ENCODE measurements at regions not wholly inside any gene's neighbourhood (a gene's known extent, or its start where the extent isn't known, plus 50 kb on each side); places are given as distances from the start of the nearest gene placed in this dataset.
"Not testable (repeated sequence)": the region's sequence is repeated elsewhere in the genome, so short reads cannot be mapped to it uniquely, and the experiment has no call there.

DNA sequence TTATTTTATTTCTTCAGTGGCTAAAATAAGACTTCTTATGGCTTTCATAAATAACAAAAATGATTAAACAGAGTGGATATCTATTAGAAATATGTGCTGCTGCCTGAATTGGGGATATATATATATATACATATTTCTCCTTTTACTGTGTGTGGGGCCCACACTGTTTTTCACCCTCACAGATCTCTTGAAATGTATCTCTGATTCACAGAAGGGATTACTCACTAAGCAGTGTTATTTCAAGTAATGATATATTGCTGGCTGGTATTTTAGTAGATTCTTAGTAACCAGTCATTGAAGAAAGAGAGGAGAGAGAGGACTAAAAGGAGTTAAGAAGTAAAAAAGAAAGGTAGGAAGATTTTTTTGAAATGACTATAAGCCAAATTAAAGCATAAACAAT lies 308.6 kb upstream of the NRP1 start:
- DNase-seq = no peak

DNA sequence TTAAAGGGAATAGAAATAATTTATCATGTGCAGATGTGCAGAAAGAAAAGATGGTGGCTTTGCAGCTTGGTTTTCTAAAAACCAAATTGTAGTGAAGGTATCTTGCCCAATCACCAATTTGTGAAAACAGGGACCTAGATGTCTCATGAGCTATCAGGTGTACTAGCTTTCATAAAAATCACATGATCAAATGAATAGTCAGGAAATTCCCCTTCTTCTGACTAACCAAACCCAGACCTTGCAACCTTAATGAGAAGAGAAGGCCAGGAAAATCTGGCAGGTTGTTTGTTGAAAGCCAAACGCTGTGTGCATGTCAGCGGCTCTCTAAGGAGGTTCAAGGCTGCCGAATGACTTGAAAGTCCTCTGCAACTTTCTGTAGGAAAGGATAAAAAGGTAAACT lies 304.4 kb upstream of the NRP1 start:
- DNase-seq = no peak

DNA sequence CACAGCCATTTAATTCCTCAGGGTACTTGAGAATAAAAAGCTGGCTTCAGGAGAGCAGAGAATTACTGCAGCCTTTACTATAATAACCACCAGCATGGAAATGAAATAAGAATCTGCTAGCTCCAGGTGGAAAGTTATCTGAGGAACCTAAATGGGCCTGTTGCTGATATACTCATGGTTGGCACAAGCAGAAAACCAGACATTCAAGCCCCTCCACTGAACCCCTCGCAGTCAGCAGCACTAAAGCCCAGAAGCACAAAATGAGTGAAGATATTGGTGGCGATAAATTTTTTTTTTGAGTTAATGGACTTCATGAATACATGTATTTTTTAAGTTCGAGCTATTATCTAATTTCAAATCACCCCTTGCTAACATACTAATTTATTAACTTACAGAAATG lies 303.9 kb upstream of the NRP1 start:
- no peak for DNase-seq

DNA sequence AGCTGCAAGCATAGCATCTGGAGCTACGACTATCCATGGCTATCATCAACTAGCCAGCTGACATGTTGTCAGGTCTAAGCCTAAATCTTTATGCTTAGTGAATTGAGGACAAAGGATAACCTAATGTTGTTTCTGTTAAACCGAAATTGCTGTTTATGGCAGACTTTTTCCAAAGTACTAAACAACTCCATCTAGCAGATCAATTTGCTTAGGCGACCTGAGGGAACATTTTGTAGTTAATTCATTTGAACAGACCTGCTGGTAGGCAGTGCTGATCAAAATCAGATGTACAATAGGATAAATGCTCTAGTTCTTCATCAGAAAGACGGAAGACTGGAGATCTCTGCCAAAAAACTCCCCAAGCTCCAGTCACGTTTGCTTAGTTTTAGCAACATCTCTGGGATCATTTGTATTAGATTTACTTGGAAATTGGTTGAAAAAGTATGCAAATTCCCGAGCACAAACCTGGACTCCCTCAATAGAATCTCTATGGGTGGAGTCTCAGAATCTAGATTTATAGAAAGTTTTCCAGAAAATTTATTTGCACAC lies 301.6 kb upstream of the NRP1 start:
- DNase-seq = no peak

DNA sequence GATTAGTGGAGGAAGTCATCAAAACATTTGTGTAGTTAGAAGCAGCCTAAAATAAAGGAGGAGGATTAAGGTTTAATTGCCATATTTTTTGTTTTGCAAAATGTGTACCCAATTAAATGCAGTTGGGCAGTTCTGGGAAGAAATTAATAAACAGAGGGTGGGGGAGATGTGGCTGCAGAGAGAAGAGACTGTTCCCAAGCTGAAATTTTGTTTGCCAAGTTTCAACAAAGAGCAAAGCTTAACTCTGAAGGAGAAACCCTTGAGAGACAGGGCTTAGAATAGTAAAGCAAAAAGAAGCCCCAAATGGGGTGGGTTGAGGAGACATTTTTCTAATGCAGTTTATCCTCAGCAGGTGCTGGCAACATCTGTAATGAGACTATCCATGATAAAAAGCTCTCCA lies 298.0 kb upstream of the NRP1 start:
- DNase-seq = no peak

DNA sequence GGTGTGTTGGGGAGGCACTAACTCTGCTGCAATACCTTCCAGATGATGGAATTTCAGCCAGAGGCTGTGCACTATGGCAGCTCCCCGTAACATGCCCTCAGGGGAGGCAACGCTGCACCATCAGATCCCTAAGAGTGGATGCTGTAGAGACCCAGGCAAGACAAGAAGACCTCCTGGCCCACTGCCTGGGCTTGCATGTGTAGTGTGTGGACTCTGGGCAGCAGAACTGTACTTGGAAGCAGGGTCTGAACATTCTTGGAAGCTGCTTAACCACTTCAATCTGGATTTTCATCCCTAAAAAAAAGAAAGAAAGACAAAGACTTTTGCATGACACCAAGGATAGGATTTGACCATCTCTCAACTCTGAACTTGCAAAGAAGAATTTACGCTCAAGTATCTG lies 297.5 kb upstream of the NRP1 start:
- DNase-seq = no peak

DNA sequence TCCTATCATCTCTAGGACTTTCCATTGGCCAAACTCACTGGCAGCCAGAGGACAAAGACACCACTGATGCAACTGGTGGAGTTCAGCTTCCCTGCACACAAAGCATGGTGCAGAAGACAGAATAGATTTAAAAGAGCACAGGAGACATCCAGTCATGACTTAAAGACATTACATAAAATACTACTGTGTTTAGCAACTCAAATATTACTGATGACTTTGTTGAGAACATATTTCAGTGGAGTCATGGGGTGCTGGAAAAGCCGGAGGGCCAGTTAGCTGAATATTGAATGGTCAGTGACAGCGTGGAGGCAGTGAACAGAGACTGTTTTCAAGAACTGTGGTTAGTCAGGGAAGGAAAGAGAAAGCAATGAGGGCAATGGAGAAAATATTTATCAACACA lies 296.3 kb upstream of the NRP1 start:
- no peak for DNase-seq

DNA sequence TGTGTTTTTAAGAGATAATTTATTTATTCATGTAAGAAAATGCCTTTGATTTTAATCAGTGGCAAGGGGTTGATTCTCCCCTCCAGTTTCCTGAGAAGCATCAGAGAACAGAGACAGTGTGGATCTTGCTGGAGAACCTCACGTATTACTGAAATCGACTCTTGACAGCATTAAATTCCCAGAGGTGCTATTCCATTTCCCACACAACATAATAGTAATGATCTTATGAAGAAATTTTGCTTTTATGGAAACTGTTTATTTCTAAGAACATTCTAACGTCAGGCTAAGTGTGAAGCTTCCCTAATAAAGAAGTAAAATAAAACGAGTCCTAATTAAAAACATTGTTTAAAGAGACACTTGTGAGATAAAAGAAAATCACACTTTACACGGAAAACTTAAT lies 293.1 kb upstream of the NRP1 start:
- no peak for DNase-seq

DNA sequence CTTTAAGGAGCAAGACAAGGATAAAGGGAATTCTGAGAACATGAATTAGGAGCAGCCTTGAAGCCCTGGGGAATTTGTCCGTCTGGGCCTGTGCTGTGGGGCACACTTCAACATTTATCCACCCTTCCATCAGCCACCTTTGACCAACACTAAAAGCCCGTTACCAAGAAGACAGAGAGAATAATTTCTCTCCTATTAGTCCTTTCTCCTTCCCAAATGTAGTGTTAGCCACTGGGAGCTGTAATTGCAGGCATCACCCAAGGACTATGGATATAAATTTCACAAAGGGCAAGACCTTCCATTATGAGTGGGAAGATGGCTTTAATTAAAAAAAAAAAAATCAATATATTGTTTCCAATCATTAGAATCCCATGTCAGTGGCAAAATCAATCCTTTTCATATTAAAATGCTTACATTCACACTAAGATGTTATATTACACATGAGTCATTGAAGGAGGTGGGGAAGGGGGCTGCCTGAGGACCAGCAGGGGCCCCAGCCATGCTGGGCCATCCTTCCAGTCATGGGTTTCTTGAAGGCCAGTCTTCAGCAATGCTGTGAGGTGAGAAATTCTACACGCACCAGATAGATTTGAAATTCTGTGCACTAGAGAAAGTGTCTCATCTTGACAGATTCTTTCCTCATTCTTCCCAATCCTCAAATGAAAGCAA lies 292.5 kb upstream of the NRP1 start:
- no peak for DNase-seq

DNA sequence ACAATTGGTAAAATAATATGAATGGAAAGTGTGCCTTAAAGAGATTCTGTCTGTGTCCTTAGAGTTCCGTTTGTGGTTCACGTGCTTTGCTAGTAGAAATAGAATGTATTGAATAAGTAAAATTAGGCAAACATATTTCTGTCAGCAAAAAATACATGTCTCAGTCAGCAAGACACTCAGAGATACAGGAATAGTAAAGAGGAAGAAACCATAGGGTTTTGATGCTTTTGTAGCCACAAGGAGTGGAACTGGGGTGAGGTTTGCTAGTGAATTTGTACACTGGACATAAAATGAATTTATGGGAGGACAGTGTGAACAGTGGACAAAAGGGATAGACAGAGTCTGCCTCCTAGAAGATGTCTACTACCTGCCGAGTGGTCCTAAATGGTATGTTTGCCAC lies 289.2 kb upstream of the NRP1 start:
- DNase-seq = no peak

DNA sequence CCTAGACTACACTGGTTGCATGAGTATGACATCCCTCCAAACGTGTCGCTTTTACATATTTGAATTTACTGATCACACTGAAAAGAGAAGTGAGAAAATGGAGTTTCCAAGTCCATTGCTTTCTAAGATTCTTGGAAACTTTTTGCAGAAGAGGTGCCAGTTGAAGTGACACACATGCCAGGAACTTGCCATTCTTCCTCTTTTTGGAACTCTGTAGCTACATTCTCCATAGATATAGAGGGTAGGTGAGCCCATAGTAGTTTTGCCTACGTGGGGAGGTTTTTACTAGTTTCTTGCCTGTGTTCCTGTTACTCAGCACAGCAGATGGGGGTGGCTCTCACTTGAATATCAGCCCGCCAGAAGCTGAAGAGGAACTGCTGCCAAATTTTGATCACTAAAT lies 286.6 kb upstream of the NRP1 start:
- no peak for DNase-seq

DNA sequence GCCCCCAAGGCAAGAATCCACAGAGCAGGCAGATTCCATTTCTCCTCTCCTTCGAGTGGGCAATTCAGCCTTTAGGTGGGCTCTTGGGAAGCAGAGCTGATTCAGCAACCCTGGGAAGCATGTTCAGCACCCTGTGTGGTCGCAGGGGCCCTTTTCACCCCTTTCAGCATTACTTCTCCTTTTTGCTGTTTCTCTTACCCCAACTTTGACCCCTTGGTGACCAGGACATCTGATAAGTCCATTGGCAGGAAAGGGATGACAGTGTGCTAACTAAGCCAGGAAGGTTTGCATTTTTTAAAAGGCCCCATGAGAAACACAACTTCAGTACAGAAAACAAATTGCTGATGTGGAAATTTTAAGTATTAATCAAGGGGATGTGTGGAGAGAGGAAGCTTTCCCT lies 283.7 kb upstream of the NRP1 start:
- no peak for DNase-seq

DNA sequence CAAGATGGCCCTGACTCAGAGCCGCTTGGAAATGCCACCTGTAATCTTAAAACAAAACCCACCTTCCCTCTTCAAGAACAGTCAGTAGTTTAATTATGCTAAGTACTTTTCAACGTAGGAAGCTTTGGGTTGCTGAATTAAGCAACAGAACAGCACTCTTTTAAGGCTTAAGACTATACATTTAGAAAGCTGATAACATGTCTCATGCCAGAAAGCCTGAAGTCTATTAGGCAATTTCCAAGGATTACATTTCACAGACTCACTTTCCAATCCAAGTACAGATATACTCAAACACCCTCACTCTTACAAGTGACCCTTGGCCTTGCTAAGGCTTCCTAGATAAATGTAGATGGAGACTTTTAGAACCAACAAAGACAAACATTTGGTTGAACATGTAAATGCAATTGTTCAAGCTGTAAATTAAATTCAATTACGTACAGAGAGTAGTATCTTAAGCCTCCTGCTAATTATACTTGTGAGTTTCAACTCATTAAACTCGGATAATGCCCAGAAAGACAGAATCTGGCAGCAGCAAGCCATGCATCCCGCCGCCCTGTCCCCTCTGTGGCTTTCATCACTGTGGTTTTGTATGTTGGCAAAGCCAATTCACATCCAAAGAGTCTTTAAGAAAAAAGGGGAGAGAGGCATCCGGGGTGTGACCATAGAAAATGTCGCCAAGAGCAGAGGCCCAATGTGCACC lies 283.1 kb upstream of the NRP1 start:
- DNase-seq = no peak

DNA sequence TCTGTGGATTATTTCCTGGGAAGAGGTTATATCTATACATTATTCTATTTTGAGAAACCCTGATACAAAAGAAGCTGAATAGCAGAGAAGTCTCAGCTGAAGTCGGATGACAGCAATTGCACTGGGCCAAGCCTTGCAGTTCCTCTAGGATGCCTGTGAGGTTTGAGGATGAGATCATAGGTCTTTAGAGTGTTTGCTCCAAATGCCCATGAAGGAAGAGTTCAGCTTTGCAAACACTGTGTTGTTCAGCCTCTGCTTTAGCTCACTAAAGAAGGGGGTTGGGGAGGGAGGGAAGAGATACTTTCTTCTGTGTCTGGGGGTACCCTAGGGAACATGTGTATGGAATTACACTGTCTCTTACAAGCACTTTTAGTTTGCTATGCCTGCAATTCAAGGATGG lies 282.5 kb upstream of the NRP1 start:
- no peak for DNase-seq

DNA sequence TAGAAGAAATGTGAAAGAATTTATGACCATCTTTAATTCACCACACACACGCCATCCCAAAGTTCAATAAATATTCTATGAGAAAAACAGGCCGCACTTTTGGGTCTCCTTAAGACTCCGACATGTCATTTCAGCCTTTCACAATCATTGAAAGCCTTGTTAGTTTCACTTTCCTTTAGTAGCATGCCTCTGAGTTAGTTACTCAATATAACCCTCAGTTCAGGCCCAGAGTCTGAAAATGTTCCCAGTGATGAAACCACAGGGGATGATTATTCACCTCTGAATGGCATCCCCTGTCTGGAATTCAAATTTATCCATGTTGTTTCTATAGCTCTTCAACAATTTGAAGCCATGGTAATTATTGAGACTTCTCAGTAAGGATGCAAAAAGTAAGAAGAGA lies 278.1 kb upstream of the NRP1 start:
- no peak for DNase-seq

DNA sequence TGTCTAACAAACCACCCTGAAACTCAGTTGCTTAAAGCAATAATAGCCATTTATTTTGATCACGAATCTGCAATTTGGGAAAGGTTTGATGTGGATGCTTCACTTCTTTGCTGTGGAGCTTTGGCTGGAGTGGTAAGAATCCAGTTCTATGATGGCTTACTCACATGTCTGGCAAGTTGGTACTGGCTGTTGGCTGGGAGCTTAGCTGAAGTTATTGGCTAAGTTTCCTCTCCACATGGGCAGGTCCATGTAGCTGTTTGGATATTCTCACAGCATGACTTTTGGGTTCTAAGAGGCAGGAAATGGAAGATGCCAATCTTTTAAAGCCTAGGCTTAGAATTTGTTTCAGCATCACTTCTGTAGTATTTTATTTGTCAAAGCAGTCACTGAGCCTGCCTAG lies 277.6 kb upstream of the NRP1 start:
- DNase-seq = no peak

DNA sequence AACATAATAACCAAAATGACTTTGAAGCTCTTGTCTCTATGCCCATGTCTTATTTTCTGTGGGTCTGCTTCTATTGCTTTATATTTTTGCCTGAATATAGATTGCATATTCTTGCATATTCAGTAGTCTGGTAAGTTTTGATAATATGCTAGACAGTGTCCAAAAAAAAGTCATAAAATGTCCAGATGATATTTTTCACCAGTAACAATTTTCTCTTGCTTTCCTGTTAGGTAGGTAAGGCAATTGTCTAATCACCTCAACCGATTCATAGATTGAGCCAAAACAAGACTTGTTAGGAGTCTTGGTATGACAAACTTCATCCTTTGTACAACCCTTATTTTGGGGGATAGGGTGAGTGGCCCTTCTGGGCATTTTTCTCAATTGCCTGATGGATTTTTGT lies 277.0 kb upstream of the NRP1 start:
- DNase-seq = no peak

DNA sequence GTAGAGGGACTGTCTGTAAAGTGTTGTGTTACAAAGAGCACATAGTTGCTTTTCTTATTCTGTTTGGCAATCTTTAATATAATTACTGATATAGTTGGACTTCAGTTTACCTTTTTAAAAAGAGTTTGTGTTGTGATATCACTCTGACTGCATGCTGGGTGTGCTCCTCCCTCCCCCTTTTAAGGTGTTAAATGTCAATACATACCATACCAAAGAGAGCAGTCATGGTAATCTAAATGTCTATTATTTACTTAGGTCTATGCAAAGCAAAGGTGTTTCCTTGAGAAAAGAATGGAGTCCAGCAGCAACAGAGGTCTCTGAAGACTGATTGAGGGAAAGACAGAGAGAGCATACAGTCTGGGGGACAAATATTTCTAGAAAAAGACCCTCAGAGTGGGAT lies 275.1 kb upstream of the NRP1 start:
- DNase-seq = no peak

DNA sequence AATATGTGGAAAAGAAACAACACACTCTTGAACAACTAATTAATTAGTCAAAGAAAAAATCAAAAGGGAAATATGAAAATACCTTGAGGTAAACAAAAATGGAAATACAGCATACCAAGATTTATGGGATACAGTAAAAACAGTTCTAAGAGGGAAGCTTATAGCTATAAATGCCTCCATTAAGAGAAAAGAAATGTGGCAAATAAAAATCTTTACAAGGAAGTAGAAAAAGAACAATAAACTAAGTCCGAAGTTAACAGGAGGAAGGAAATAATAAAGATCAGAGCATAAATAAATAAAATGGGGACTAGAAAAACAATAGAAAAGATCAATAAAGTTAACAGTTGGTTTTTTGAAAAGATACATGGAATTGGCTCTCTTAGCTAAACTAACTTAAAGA lies 267.8 kb upstream of the NRP1 start:
- DNase-seq = no peak

DNA sequence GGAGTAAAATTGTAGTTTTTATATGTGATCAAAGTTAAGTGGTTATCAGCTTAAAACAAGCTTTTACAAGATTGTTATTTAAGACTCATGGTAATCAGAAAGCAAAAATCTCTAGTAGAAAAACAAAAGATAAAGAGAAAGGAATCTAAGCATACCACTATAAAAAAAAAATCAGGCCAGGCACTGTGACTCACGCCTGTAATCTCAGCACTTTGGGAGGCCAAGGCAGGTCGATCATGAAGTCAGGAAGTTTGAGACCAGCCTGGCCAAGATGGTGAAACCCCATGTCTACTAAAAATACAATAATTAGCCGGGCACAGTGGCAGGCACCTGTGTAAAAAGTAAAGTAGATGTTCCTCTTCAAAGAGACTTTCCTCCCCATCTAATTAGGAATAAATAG lies 265.9 kb upstream of the NRP1 start:
- no peak for DNase-seq

DNA sequence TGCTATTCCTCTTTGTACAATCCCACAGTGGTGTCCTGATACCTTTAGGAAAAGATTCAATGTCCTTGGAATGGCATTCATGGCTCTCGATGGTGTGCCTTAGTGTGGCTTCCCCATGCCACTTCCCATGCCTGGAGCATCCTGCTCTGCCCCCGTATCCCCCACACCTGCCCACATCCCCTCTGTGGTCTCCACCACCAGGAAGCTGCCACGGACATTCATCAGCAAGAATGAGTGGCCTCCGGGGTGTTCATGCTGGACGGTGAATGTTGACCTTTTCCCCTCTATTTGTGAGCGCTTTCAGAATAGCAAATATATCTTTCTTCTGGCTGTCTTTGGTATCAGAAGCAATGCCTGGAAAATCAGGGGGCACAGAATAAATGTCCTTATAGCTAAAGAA lies 262.0 kb upstream of the NRP1 start:
- no peak for DNase-seq

DNA sequence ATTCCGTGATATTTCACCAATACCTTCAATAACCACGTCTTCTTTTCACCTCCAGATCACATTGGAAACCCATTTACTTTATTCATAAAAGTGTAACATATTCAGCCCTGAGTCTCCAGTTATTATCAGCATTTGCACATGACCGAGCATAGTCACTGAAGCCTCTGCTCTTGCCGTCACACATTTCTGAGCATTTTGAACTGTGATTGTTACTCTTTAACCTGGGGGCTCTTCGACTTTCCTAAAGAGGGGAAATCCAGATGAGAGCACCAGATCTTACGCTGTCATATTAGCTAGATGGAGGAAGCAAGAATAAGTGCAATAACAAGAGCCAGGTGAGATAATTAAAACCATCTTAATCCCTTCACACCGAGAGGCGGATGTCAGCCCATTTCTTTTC lies 260.0 kb upstream of the NRP1 start:
- DNase-seq = no peak

DNA sequence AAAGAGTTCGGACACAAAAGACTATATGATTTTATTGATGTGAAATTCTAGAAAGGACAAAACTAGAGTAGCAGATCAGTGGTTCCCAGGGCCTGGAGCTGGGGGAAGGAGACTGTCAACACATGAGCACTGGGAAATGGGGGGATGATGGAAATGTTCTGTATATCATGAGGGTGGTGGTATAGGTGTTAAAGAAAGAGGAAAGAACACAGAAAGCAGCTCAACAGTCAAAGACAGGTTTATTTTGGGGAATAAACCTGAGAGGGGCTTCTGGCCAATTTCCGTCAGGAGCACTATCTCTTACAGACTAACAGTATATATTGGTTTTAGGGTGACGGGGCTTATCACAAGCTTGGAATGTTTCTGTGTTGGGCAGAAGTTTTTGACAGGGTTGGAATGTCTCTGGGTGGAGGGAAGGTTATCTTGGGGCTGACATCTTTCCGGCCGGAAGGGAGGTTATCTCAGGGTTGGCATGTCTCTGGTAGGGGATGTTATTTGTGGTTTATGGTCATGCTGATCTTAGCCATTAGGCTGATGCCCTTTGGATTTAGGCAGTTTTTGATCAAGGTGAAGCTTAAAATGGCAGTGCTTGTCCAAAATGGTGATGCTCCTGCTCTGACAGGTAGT lies 254.6 kb upstream of the NRP1 start:
- DNase-seq = no peak

DNA sequence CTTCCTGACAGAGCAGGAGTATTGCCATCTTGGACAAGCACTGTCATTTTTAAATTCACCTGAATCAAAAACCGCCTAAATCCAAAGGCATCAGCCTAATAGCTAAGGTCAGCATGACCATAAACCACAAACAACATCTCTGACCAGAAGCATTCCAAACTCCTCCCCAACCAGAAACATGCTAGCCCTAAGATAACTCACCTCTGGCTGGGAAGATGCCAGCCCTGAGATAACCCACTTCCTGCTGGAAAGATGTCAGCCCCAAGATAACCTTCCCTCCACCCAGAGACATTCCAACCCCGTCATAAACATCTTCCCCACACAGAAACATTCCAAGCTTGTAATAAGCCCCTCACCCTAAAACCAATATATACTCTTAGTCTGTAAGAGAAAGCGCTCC lies 250.1 kb upstream of the NRP1 start:
- not testable (repeated sequence) for DNase-seq

DNA sequence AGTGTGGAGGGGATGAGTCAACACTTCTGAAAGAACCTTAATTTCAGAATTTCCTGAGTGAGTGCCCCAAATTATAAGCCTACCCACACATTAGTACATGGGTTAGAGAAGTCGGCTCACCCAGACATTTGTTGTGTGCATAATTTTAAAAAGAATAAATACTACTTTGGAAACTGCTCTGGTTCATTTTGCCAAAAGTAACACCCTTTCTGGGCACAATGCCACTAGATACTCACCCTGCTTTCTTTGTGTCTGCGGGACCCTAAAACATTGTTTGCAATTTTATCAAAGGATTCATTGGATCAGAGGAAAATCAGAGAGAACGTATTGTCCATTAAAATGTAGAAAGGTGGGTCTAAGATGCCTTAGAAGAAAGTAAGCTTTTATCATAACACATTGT lies 245.5 kb upstream of the NRP1 start:
- DNase-seq = no peak

Measured in stimulated activated naive CD4-positive, alpha-beta T cell (primary cell).